GM19193 (cell line): ENCODE measurements at regions not wholly inside any gene's neighbourhood (a gene's known extent, or its start where the extent isn't known, plus 50 kb on each side); places are given as distances from the start of the nearest gene placed in this dataset.
A peak's percentile ranks its signal among the peaks of the same experiment; 100 is the strongest.

Source experiments
- POLR2A ChIP-seq: IDR thresholded peaks from 4 replicates; pipeline ENCODE4 v1.6.1; 2011; ENCODE audit not compliant: insufficient read depth, insufficient read length; ENCODE audit errors: extremely low read depth

GRCh38 chr2:88852753-88853402, 161.4 kb downstream of the RPIA start:
- TF ChIP-seq POLR2A: peak; percentile 29

- no peak for TF ChIP-seq POLR2A
Measured at GRCh38 chr2:88853403-88853790, 161.9 kb downstream of the RPIA start.

GRCh38 chr2:88854528-88854927, 163.1 kb downstream of the RPIA start:
- TF ChIP-seq POLR2A: no peak

- TF ChIP-seq POLR2A: peak; percentile 87
Measured at GRCh38 chr2:88855620-88856408, 164.3 kb downstream of the RPIA start.

- no peak for TF ChIP-seq POLR2A
Measured at GRCh38 chr2:88856409-88857135, 165.1 kb downstream of the RPIA start.

- peak; percentile 99 for TF ChIP-seq POLR2A
Measured at GRCh38 chr2:88857274-88857741, 165.8 kb downstream of the RPIA start.

GRCh38 chr2:88857951-88858411, 166.5 kb downstream of the RPIA start:
- TF ChIP-seq POLR2A: peak; percentile 97

GRCh38 chr2:88859461-88859860, 168.0 kb downstream of the RPIA start:
- peak; percentile 97 for TF ChIP-seq POLR2A

GRCh38 chr2:88860421-88861075, 169.1 kb downstream of the RPIA start:
- no peak for TF ChIP-seq POLR2A

- TF ChIP-seq POLR2A: no peak
Measured at GRCh38 chr2:88865801-88866371, 174.4 kb downstream of the RPIA start.

GRCh38 chr2:88866756-88867155, 175.3 kb downstream of the RPIA start:
- TF ChIP-seq POLR2A: no peak

- no peak for TF ChIP-seq POLR2A
Measured at GRCh38 chr2:88868861-88869260, 177.4 kb downstream of the RPIA start.

- TF ChIP-seq POLR2A: no peak
Measured at GRCh38 chr2:88870267-88870839, 178.9 kb downstream of the RPIA start.

GRCh38 chr2:88871336-88871735, 179.9 kb downstream of the RPIA start:
- TF ChIP-seq POLR2A: no peak
